PC-3 (cell line): ENCODE measurements at regions not wholly inside any gene's neighbourhood (a gene's known extent, or its start where the extent isn't known, plus 50 kb on each side); places are given as distances from the start of the nearest gene placed in this dataset.
A peak's percentile ranks its signal among the peaks of the same experiment; 100 is the strongest.

ENCODE experiments used
- ATAC-seq: fragments of 200-7000 bp; cut with Tn5 transposase; 2 replicates; pipeline ENCODE4 v1.9.1; 2020; ENCODE audit warnings: mild to moderate bottlenecking, moderate library complexity
- BruUV-seq: library from RNA; stranded (reverse); fragments of 400-500 nt; replicated peaks from 2 replicates; lab custom pipeline; 2021; lab: Mats Ljungman, UMichigan
- CTCF ChIA-PET: fragments of 300-600 bp; sonication (Branson Sonifier 250); formaldehyde crosslinking; loops from one replicate; lab custom pipeline; 2022; ENCODE audit warnings: antibody characterized with exemption; lab: Charles Lee
- POLR2A ChIA-PET: fragments of 300-600 bp; sonication (Branson Sonifier 250); formaldehyde crosslinking; loops from one replicate; lab custom pipeline; 2022; ENCODE audit warnings: antibody characterized with exemption; ENCODE audit not compliant: unreplicated experiment; lab: Charles Lee
- DNase-seq: peaks from one replicate; pipeline ENCODE4 v3.0.0-alpha.2; 2015
- H2AFZ ChIP-seq: fragments of 300-600 bp; sonication (generic); 2 replicates; pipeline ENCODE4 v1.6.0; 2016; ENCODE audit warnings: antibody characterized with exemption, low read length
- H3F3A ChIP-seq: fragments of 300-600 bp; sonication (generic); one replicate; pipeline ENCODE4 v1.6.0; 2017; ENCODE audit warnings: antibody characterized with exemption, low read length, control low read depth, mild to moderate bottlenecking; ENCODE audit not compliant: unreplicated experiment
- H3K27ac ChIP-seq: fragments of 300-600 bp; sonication (generic); 2 replicates; pipeline ENCODE4 v1.5.1; 2016; ENCODE audit warnings: mild to moderate bottlenecking, low read length
- H3K27me3 ChIP-seq: fragments of 300-600 bp; sonication (generic); 2 replicates; pipeline ENCODE4 v1.6.1; 2016; ENCODE audit warnings: low read length, mixed read lengths
- H3K36me3 ChIP-seq: fragments of 300-600 bp; sonication (generic); 2 replicates; pipeline ENCODE4 v1.6.1; 2016; ENCODE audit warnings: low read depth, mixed run types, low read length, mixed read lengths
- H3K4me1 ChIP-seq: fragments of 300-600 bp; sonication (generic); 2 replicates; pipeline ENCODE4 v1.5.1; 2016; ENCODE audit warnings: low read length; ENCODE audit not compliant: insufficient read depth
- H3K4me2 ChIP-seq: fragments of 300-600 bp; sonication (generic); 2 replicates; pipeline ENCODE4 v1.6.0; 2016; ENCODE audit warnings: low read length
- H3K4me3 ChIP-seq: fragments of 300-600 bp; sonication (generic); 2 replicates; pipeline ENCODE4 v1.5.1; 2016; ENCODE audit warnings: mild to moderate bottlenecking, low read length, mixed read lengths
- H3K79me2 ChIP-seq: fragments of 300-600 bp; sonication (generic); 2 replicates; pipeline ENCODE4 v1.6.1; 2017; ENCODE audit warnings: low read length, mixed read lengths
- H3K9ac ChIP-seq: fragments of 300-600 bp; sonication (generic); 2 replicates; pipeline ENCODE4 v1.6.0; 2016; ENCODE audit warnings: mild to moderate bottlenecking, low read length
- H3K9me2 ChIP-seq: fragments of 300-600 bp; sonication (generic); replicated peaks from 2 replicates; pipeline ENCODE4 v1.6.1; 2016; ENCODE audit warnings: mixed run types, low read length, mixed read lengths
- H3K9me3 ChIP-seq: fragments of 300-600 bp; sonication (generic); 2 replicates; pipeline ENCODE4 v1.6.1; 2016; ENCODE audit warnings: low read length, mixed read lengths
- H4K20me1 ChIP-seq: fragments of 300-600 bp; sonication (generic); 2 replicates; pipeline ENCODE4 v1.6.1; 2016; ENCODE audit warnings: low read length, mixed read lengths
- CTCF ChIP-seq: fragments of 300-600 bp; sonication (generic); conservative IDR thresholded peaks from 2 replicates; pipeline ENCODE4 v1.5.1; 2017; ENCODE audit warnings: antibody characterized with exemption, low read depth, mild to moderate bottlenecking, low read length
- EZH2 ChIP-seq: fragments of 300-600 bp; sonication (generic); IDR thresholded peaks from one replicate; pipeline ENCODE4 v1.6.1; 2017; ENCODE audit warnings: antibody characterized with exemption, mild to moderate bottlenecking, low read length; ENCODE audit not compliant: unreplicated experiment
- EZH2phosphoT487 ChIP-seq: fragments of 300-600 bp; sonication (generic); IDR thresholded peaks from 2 replicates; pipeline ENCODE4 v1.6.1; 2018; ENCODE audit warnings: mild to moderate bottlenecking, antibody characterized with exemption, low read length, borderline replicate concordance
- intact Hi-C: fragments of 100-400 bp; cut with micrococcal nuclease; formaldehyde crosslinking; loops from 2 replicates; pipeline ENCODE4 v1.9.0; 2023

GRCh38 chr2:18484625-18485024 is 75.8 kb downstream of the RDH14 start:
- Histone ChIP-seq H3K27ac (no peak overlapping the region), H3K9me2 (no peaks in the 10 kb centered on the region), H3K36me3 (no peaks in the 10 kb centered on the region), H3K9me3 (no peaks in the 10 kb centered on the region), H3K4me1 (peaks cover 6% of the 10 kb centered on the region; the same call in 1 of the 2 replicates), H3K4me2 (no peak overlapping the region), H3K9ac (no peak overlapping the region), H2AFZ (no peak overlapping the region), H3K79me2 (no peaks in the 10 kb centered on the region), H3K27me3 (no peaks in the 10 kb centered on the region), H3F3A (no peaks in the 10 kb centered on the region), H3K4me3 (no peak overlapping the region), H4K20me1 (no peaks in the 10 kb centered on the region)
- TF ChIP-seq EZH2phosphoT487 (no peak), EZH2 (no peak), CTCF (no peak)
- DNase-seq (no peak), ATAC-seq (no peak)
- BruUV-seq, result no TSS peak
- intact Hi-C loops, result no loop called here
- ChIA-PET CTCF (interaction anchor here (0.6 kb wide), 1 partner anchor 306 kb away, joined by 3 read pairs; no protein-coding TSS in a partner anchor), POLR2A (no interaction called here)

GRCh38 chr2:18483896-18484295 is 76.6 kb downstream of the RDH14 start:
- no peaks in the 10 kb centered on the region for H3K9me3 ChIP-seq
- ChIA-PET CTCF (no interaction called here), POLR2A (no interaction called here)
- ATAC-seq (no peak), DNase-seq (no peak)
- H4K20me1 ChIP-seq, result no peaks in the 10 kb centered on the region
- no peaks in the 10 kb centered on the region for H3K9me2 ChIP-seq
- H3K4me3 ChIP-seq, result no peak overlapping the region
- no peaks in the 10 kb centered on the region for H3K36me3 ChIP-seq
- H3K4me2 ChIP-seq, result no peak overlapping the region
- H3K4me1 ChIP-seq, result peaks cover 6% of the 10 kb centered on the region; the same call in 1 of the 2 replicates
- H2AFZ ChIP-seq, result no peak overlapping the region
- TF ChIP-seq EZH2 (no peak), EZH2phosphoT487 (no peak), CTCF (no peak)
- intact Hi-C loops, result loop anchor here (2.0 kb wide), 1 partner anchor 37 kb away; no protein-coding TSS in a partner anchor
- BruUV-seq, result no TSS peak
- H3K27me3 ChIP-seq, result no peaks in the 10 kb centered on the region
- no peaks in the 10 kb centered on the region for H3F3A ChIP-seq
- no peak overlapping the region for H3K9ac ChIP-seq
- H3K79me2 ChIP-seq, result no peaks in the 10 kb centered on the region
- H3K27ac ChIP-seq, result no peak overlapping the region

- DNase-seq, result peak; percentile 48
- ATAC-seq, result peak; percentile 74
- TF ChIP-seq EZH2 (no peak), EZH2phosphoT487 (no peak), CTCF (peak; percentile 49; the same call in 1 of the 2 replicates)
- H3K4me2 ChIP-seq, result no peak overlapping the region
- ChIA-PET CTCF (interaction anchor here (0.6 kb wide), 1 partner anchor 446 kb away, joined by 3 read pairs; no protein-coding TSS in a partner anchor), POLR2A (interaction anchor here (0.5 to 0.6 kb wide), 2 partner anchors 11 to 486 kb away, joined by 3 read pairs; no protein-coding TSS in a partner anchor)
- no peak overlapping the region for H3K4me3 ChIP-seq
- H3K79me2 ChIP-seq, result no peaks in the 10 kb centered on the region
- no peaks in the 10 kb centered on the region for H3K36me3 ChIP-seq
- no peaks in the 10 kb centered on the region for H3K27me3 ChIP-seq
- H3K9me3 ChIP-seq, result no peaks in the 10 kb centered on the region
- no peak overlapping the region for H3K27ac ChIP-seq
- no peaks in the 10 kb centered on the region for H3K9me2 ChIP-seq
- H2AFZ ChIP-seq, result no peak overlapping the region
- intact Hi-C loops, result loop anchor here (2.0 kb wide), 1 partner anchor 38 kb away; no protein-coding TSS in a partner anchor
- H3F3A ChIP-seq, result no peaks in the 10 kb centered on the region
- no TSS peak for BruUV-seq
- H3K4me1 ChIP-seq, result peaks cover 6% of the 10 kb centered on the region; the same call in 1 of the 2 replicates
- H4K20me1 ChIP-seq, result no peaks in the 10 kb centered on the region
- H3K9ac ChIP-seq, result no peak overlapping the region
Measured at GRCh38 chr2:18482666-18483065, 77.8 kb downstream of the RDH14 start.
